ENCODE measurements at regions not wholly inside any gene's neighbourhood (a gene's known extent, or its start where the extent isn't known, plus 50 kb on each side); places are given as distances from the start of the nearest gene placed in this dataset.
A peak's percentile ranks its signal among the peaks of the same experiment; 100 is the strongest.

DNA sequence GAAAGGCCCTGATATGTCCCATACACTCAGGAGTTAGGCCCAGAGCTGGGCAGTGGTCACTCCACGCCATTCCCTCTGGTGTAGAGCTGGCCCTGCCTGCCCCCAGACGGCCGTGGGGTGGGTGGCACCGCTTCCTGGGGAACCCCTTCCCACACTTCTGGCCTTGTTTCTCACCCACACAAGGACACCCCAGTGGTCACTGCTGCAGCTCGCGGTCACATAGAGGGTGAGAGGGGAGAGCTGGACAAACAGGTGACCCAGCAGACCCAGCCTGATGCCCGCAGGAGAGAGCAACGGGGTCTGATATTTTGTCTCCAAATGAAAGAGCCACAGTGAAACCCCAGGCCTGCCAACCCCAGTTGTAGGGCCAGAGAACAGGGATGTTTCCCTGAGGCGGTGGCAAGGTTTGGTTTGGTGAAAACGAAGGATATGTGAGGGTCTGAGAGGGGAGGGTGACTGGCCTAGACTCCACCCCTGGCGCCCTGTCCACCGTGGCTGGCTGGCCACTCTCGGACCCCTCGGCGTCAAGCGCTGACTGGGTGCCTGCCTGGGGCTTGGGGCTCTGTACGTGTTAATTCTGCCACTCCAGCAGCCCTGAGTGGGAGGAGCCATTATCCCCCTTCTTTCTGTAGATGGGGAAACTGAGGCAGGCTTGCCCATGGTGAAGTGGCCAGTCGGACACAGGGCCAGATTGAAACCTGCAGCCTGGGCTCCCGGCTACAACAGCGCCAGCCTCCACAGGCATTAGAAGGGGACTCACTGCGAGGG is 71.0 kb upstream of the PPARA start:
- H3K27ac ChIP-seq: peak overlapping the region; percentile 96 to 99 (median 98)
- H3K4me3 ChIP-seq: peak overlapping the region; percentile 44 to 88 (median 60)
- DNase-seq: peak; percentile 68
- TF ChIP-seq POLR2A (IDR thresholded peaks at IDR 0.05): no peak
- TF ChIP-seq, protein P1, sequence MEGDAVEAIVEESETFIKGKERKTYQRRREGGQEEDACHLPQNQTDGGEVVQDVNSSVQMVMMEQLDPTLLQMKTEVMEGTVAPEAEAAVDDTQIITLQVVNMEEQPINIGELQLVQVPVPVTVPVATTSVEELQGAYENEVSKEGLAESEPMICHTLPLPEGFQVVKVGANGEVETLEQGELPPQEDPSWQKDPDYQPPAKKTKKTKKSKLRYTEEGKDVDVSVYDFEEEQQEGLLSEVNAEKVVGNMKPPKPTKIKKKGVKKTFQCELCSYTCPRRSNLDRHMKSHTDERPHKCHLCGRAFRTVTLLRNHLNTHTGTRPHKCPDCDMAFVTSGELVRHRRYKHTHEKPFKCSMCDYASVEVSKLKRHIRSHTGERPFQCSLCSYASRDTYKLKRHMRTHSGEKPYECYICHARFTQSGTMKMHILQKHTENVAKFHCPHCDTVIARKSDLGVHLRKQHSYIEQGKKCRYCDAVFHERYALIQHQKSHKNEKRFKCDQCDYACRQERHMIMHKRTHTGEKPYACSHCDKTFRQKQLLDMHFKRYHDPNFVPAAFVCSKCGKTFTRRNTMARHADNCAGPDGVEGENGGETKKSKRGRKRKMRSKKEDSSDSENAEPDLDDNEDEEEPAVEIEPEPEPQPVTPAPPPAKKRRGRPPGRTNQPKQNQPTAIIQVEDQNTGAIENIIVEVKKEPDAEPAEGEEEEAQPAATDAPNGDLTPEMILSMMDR (IDR thresholded peaks at IDR 0.05): no peak
- no peak for TF ChIP-seq POLR2AphosphoS5 (IDR thresholded peaks at IDR 0.05)
- TF ChIP-seq EP300 (IDR thresholded peaks at IDR 0.05): no peak
- H3K9me3 ChIP-seq: no peaks in the 10 kb centered on the region
- intact Hi-C loops (cut with DNase I): no loop called here
- no peaks in the 10 kb centered on the region for H3K27me3 ChIP-seq
- H3K36me3 ChIP-seq: no peaks in the 10 kb centered on the region
- 83 to 84% methylated on average over 21 of the region's 21 CpGs for WGBS, 2 donors
- H3K4me1 ChIP-seq: peaks cover 0 to 100% (median 96%) of the 10 kb centered on the region in 4 donors

DNA sequence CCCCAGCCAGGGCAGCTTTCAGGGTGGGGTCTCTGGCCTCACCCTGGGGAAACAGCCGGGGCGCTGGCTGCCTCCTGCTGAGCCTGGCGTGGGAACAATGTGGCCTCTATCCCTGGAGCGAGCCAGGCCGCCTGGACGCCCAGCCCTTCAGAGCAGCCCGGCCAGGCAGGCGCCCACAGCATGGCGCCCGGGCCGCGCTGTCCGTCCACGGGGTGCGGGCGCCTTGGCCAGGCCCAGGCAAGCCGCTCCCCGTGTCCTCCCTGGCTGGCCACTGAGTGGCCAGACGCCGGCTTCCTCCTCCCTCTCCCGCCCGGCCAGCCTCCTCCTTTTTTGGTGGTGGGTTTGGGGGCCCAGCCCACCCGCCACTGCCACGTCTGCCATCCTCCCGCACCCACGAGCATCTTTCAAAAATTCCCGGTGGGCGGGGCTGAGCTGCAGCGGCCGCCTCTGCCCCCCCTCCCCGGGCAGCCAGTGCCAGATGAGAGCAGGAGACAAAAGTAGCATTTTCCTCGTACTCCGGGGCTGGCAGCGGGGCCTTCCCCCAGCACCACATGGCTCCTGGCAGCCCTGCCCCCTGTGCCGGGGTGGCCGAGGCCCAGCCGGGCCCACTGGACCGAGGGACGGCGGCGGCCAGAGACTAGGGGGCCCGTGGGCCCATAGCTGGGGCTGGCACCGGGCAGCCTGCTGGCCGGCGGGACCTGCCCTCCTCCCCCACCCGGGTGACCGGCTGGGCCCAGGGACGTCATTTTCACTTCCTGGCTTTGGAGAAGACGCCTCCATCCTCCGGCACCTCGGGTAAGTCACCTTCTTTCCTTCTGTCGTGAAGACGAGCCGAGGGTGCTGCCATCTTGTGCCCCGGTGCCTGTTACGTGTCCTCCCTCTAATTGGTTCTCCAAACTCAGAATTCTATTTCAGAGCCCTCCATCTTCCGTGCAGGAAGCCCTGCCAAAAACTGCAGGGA is 70.2 kb upstream of the PPARA start:
- intact Hi-C loops (cut with DNase I): loop anchor here (2.0 kb wide), 1 partner anchor 73 kb away; no protein-coding TSS in a partner anchor
- peak; percentile 95 for DNase-seq
- no peaks in the 10 kb centered on the region for H3K27me3 ChIP-seq
- H3K4me3 ChIP-seq: peak overlapping the region; percentile 44 to 88 (median 60)
- peaks cover 0 to 100% (median 96%) of the 10 kb centered on the region in 4 donors for H3K4me1 ChIP-seq
- peak in 3 of 4 donors; percentile 59 to 79 (median 62) for TF ChIP-seq POLR2AphosphoS5 (IDR thresholded peaks at IDR 0.05)
- peak; percentile 37 to 39 for TF ChIP-seq POLR2A (IDR thresholded peaks at IDR 0.05)
- TF ChIP-seq, protein P1 (IDR thresholded peaks at IDR 0.05): no peak
- peak in 1 of 4 donors; percentile 29 for TF ChIP-seq EP300 (IDR thresholded peaks at IDR 0.05)
- peak overlapping the region; percentile 96 to 99 (median 98) for H3K27ac ChIP-seq
- H3K36me3 ChIP-seq: no peaks in the 10 kb centered on the region
- WGBS, 2 donors: 74% methylated on average over 57 of the region's 57 CpGs
- no peaks in the 10 kb centered on the region for H3K9me3 ChIP-seq

DNA sequence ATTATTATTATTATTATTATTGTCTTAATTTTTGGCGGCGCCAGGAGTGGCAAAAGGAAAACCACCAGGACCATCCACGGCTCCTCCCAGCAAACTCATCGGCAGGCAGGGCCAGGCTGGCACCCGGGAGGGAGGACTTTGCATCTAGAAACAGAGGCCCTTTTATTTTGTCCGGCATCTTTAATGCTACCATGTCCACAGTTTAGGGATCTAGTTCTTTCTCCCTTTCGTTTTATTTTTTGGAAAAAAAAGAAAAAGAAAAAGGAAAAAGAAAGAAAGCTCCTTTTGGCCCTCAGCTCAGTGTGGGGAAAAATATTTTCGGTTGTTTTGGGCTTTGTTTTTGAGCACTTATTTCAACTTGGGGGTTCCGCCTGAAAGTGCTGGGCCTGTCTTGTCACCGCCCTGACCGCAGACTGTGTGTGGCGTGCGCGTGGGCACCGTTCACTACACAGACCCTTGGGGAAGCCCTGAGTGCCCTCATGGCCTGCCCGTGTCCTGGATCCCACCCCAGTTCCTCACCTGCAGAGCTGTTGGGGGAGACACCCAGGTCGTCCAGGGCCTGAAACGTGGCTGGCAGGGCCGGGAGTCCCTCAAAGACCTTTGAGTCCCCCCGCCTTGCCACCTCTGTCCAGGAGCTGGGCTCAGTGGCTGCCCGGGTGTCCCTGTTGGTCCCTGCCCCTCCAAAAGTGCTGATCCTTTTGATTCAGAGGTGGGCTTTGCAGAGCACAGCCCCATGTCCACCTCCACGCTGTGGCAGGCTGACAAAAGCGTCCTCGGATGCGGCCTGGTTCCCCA is 69.1 kb upstream of the PPARA start:
- Histone ChIP-seq H3K27me3 (no peaks in the 10 kb centered on the region), H3K36me3 (peaks cover 0 to 4% (median 0%) of the 10 kb centered on the region in 4 donors), H3K27ac (peak overlapping the region; percentile 96 to 99 (median 98)), H3K4me1 (peaks cover 0 to 100% (median 96%) of the 10 kb centered on the region in 4 donors), H3K9me3 (no peaks in the 10 kb centered on the region), H3K4me3 (peak overlapping the region; percentile 44 to 88 (median 60))
- 79 to 80% methylated on average over 25 of the region's 25 CpGs for WGBS, 2 donors
- intact Hi-C loops (cut with DNase I): loop anchor here (2.0 kb wide), 1 partner anchor 74 kb away; no protein-coding TSS in a partner anchor
- TF ChIP-seq, protein P1 (IDR thresholded peaks at IDR 0.05): no peak
- TF ChIP-seq EP300 (IDR thresholded peaks at IDR 0.05) (no peak), POLR2A (IDR thresholded peaks at IDR 0.05) (no peak), POLR2AphosphoS5 (IDR thresholded peaks at IDR 0.05) (no peak)
- DNase-seq: peak; percentile 76

DNA sequence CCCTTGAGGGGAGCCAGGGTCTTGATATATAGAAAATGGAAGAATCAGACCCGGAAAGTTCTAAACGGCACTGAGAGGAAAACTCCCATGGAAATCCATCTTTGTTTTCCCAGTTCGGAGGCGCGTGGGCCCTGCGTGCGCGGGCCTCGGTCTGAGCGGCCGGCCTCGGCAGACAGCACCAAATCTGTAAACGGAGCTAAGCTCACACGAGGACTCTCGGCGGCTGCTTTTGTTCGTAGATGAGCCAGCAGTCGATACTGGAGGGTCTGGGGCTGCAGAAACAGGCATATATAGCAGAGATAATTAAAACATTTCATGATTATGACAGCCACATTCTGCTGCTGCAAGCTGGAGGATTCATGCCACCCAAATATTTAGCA is 68.5 kb upstream of the PPARA start:
- H3K4me1 ChIP-seq: peaks cover 0 to 100% (median 97%) of the 10 kb centered on the region in 4 donors
- H3K27me3 ChIP-seq: no peaks in the 10 kb centered on the region
- DNase-seq: peak; percentile 68
- intact Hi-C loops (cut with DNase I): loop anchor here (2.0 kb wide), 1 partner anchor 75 kb away; no protein-coding TSS in a partner anchor
- H3K36me3 ChIP-seq: peaks cover 0 to 6% (median 0%) of the 10 kb centered on the region in 4 donors
- peak overlapping the region; percentile 96 to 99 (median 98) for H3K27ac ChIP-seq
- no peaks in the 10 kb centered on the region for H3K9me3 ChIP-seq
- 72 to 83% methylated on average over 18 of the region's 18 CpGs for WGBS, 2 donors
- TF ChIP-seq POLR2A (IDR thresholded peaks at IDR 0.05) (no peak), POLR2AphosphoS5 (IDR thresholded peaks at IDR 0.05) (peak in 2 of 4 donors; percentile 6 to 57)
- H3K4me3 ChIP-seq: peak overlapping the region; percentile 44 to 88 (median 60)
